PFSK-1 (cell line): ENCODE measurements at regions not wholly inside any gene's neighbourhood (a gene's known extent, or its start where the extent isn't known, plus 50 kb on each side); places are given as distances from the start of the nearest gene placed in this dataset.

Experiments used
- FOXP2 ChIP-seq: optimal IDR thresholded peaks from 2 replicates; pipeline ENCODE3; 2011; ENCODE audit warnings: borderline replicate concordance, control low read depth, inconsistent platforms; ENCODE audit not compliant: insufficient read depth; ENCODE audit errors: extremely low read length, extremely low read depth
- POLR2AphosphoS5 ChIP-seq: IDR thresholded peaks from 2 replicates; pipeline ENCODE4 v1.6.1; 2012; ENCODE audit warnings: low read depth, mild to moderate bottlenecking, control low read depth, low read length, moderate library complexity
- SIN3A ChIP-seq: IDR thresholded peaks from 2 replicates; pipeline ENCODE4 v1.6.1; 2012; ENCODE audit warnings: mild to moderate bottlenecking, low read length, moderate library complexity, borderline replicate concordance; ENCODE audit not compliant: insufficient read depth
- TAF1 ChIP-seq: IDR thresholded peaks from 2 replicates; pipeline ENCODE4 v1.6.1; 2012; ENCODE audit warnings: low read length, control low read depth, borderline replicate concordance; ENCODE audit not compliant: insufficient read depth
- TF ChIP-seq, protein P1 (sequence below), 2 experiments: IDR thresholded peaks; 2 replicates each; pipeline versions ENCODE4 v1.6.1 to v1.8.0; 2011 to 2012; ENCODE audit warnings: low read depth in 2 of 2, low read length in 2 of 2, control low read depth in 1 of 2, inconsistent platforms in 1 of 2, mild to moderate bottlenecking in 1 of 2, moderate library complexity in 1 of 2; ENCODE audit not compliant: insufficient read depth in 1 of 2

DNA sequence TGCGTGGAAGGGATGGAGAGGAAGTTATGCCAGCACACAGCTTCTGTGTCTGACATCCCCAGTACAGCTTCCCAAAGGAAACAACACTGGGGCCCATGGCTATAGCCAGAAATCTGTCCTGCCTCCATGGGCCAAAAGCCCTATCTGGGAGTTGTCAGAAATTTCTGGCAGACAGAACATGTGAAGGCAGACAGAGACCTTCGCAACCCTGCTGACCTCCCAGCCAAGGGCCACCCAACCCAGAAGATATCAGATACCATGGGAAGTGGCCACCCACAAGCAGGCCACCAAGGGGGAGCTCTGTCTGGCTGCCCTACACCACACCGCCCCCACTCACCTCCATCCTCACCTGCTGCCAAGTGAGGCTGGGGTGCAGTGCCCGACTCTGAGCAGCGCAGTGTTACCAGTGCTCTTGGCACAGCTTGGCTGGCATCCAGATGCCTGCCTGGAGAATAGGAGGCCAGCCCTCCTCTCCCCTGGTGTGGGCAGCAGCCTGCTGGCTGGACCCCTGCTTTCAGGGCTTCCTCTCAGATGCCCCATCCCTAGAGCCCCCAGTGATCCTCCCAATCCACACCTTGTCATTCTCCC is 61.6 kb upstream of the NEURL1B start:
- TF ChIP-seq TAF1 (no peak), POLR2AphosphoS5 (no peak), SIN3A (no peak), FOXP2 (no peak)
- TF ChIP-seq, protein P1, sequence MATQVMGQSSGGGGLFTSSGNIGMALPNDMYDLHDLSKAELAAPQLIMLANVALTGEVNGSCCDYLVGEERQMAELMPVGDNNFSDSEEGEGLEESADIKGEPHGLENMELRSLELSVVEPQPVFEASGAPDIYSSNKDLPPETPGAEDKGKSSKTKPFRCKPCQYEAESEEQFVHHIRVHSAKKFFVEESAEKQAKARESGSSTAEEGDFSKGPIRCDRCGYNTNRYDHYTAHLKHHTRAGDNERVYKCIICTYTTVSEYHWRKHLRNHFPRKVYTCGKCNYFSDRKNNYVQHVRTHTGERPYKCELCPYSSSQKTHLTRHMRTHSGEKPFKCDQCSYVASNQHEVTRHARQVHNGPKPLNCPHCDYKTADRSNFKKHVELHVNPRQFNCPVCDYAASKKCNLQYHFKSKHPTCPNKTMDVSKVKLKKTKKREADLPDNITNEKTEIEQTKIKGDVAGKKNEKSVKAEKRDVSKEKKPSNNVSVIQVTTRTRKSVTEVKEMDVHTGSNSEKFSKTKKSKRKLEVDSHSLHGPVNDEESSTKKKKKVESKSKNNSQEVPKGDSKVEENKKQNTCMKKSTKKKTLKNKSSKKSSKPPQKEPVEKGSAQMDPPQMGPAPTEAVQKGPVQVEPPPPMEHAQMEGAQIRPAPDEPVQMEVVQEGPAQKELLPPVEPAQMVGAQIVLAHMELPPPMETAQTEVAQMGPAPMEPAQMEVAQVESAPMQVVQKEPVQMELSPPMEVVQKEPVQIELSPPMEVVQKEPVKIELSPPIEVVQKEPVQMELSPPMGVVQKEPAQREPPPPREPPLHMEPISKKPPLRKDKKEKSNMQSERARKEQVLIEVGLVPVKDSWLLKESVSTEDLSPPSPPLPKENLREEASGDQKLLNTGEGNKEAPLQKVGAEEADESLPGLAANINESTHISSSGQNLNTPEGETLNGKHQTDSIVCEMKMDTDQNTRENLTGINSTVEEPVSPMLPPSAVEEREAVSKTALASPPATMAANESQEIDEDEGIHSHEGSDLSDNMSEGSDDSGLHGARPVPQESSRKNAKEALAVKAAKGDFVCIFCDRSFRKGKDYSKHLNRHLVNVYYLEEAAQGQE (IDR thresholded peaks at IDR 0.05; ENCODE audit: insufficient read depth in 1 of 2, low read depth in 2 of 2, low read length in 2 of 2) = no peak
